ENCODE measurements at regions not wholly inside any gene's neighbourhood (a gene's known extent, or its start where the extent isn't known, plus 50 kb on each side); places are given as distances from the start of the nearest gene placed in this dataset.

DNA sequence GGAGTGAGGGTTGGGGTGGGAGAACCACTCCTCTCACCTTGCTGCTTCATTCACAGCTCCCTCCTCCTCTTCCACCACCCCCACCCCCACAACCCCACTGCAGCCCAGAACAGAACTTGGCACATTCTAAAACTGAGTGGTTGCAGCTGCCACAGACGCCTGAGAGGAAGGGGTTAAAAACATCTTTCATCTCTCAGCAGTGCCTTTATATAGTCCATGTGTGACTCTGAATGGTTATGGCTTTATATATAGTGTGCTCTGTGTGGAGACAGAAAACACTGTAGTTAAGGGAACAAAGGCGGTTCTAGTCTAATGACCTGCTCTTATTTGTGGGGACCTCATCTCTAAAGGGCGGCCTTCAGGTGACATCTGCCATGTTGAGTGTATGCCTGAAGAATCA, 144.8 kb downstream of the BCOR start:
- H3K4me2 ChIP-seq (ENCODE audit: low read length): peak overlapping the region; percentile 72; the same call in 1 of the 2 replicates
- H3K27ac ChIP-seq (ENCODE audit: low read depth, low read length): no peak overlapping the region
- H3K79me2 ChIP-seq (ENCODE audit: insufficient read depth, low read length): no peaks in the 10 kb centered on the region
- DNase-seq (ENCODE audit: low read depth, low spot score) (no peak), ATAC-seq (no peak)
- intact Hi-C loops (cut with micrococcal nuclease): no loop called here
- ChIA-PET RAD21 (ENCODE audit: low non-redundant PET in 1 of 2, low total read pairs in 2 of 2, uncharacterized antibody in 2 of 2, unreplicated experiment in 2 of 2) (no interaction called here), POLR2A (no interaction called here), CTCF (no interaction called here)
- peaks cover 23 to 31% of the 10 kb centered on the region in 2 experiments for H3K4me1 ChIP-seq (ENCODE audit: control insufficient read depth in 1 of 2, insufficient read depth in 2 of 2, low read length in 2 of 2)
- no peak overlapping the region for H2AFZ ChIP-seq (ENCODE audit: low read depth, low read length, poor library complexity, severe bottlenecking)
- TF ChIP-seq EGR1 (IDR thresholded peaks at IDR 0.05; ENCODE audit: low read depth) (no peak), EZH2 (IDR thresholded peaks at IDR 0.05) (no peak), ZNF274 (IDR thresholded peaks at IDR 0.05; ENCODE audit: low read depth, low read length) (no peak), SRF (IDR thresholded peaks at IDR 0.05; ENCODE audit: low read depth) (no peak), RAD21 (IDR thresholded peaks at IDR 0.05; ENCODE audit: low read depth) (no peak), ELF1 (IDR thresholded peaks at IDR 0.05; ENCODE audit: borderline replicate concordance, low read depth) (no peak), EZH2phosphoT487 (IDR thresholded peaks at IDR 0.05; ENCODE audit: borderline replicate concordance) (no peak), SIN3A (IDR thresholded peaks at IDR 0.05; ENCODE audit: low read depth) (no peak), POLR2AphosphoS5 (IDR thresholded peaks at IDR 0.05; ENCODE audit: low read depth, low read length) (no peak), ZFX (IDR thresholded peaks at IDR 0.05) (no peak), CBX3 (IDR thresholded peaks at IDR 0.05; ENCODE audit: low read depth) (no peak), POLR2A (IDR thresholded peaks at IDR 0.05; ENCODE audit: borderline replicate concordance, extremely low read depth, insufficient read depth, insufficient read length) (no peak), TCF7L2 (IDR thresholded peaks at IDR 0.05; ENCODE audit: borderline replicate concordance, extremely low read depth, insufficient read depth, insufficient read length) (no peak)
- TF ChIP-seq, protein P1, sequence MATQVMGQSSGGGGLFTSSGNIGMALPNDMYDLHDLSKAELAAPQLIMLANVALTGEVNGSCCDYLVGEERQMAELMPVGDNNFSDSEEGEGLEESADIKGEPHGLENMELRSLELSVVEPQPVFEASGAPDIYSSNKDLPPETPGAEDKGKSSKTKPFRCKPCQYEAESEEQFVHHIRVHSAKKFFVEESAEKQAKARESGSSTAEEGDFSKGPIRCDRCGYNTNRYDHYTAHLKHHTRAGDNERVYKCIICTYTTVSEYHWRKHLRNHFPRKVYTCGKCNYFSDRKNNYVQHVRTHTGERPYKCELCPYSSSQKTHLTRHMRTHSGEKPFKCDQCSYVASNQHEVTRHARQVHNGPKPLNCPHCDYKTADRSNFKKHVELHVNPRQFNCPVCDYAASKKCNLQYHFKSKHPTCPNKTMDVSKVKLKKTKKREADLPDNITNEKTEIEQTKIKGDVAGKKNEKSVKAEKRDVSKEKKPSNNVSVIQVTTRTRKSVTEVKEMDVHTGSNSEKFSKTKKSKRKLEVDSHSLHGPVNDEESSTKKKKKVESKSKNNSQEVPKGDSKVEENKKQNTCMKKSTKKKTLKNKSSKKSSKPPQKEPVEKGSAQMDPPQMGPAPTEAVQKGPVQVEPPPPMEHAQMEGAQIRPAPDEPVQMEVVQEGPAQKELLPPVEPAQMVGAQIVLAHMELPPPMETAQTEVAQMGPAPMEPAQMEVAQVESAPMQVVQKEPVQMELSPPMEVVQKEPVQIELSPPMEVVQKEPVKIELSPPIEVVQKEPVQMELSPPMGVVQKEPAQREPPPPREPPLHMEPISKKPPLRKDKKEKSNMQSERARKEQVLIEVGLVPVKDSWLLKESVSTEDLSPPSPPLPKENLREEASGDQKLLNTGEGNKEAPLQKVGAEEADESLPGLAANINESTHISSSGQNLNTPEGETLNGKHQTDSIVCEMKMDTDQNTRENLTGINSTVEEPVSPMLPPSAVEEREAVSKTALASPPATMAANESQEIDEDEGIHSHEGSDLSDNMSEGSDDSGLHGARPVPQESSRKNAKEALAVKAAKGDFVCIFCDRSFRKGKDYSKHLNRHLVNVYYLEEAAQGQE (IDR thresholded peaks at IDR 0.05; ENCODE audit: low read depth): no peak
- TF ChIP-seq, protein P2, sequence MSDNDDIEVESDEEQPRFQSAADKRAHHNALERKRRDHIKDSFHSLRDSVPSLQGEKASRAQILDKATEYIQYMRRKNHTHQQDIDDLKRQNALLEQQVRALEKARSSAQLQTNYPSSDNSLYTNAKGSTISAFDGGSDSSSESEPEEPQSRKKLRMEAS (IDR thresholded peaks at IDR 0.05): no peak
- TF ChIP-seq, protein P3, sequence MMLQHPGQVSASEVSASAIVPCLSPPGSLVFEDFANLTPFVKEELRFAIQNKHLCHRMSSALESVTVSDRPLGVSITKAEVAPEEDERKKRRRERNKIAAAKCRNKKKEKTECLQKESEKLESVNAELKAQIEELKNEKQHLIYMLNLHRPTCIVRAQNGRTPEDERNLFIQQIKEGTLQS (IDR thresholded peaks at IDR 0.05): no peak
- TF ChIP-seq, protein P4, sequence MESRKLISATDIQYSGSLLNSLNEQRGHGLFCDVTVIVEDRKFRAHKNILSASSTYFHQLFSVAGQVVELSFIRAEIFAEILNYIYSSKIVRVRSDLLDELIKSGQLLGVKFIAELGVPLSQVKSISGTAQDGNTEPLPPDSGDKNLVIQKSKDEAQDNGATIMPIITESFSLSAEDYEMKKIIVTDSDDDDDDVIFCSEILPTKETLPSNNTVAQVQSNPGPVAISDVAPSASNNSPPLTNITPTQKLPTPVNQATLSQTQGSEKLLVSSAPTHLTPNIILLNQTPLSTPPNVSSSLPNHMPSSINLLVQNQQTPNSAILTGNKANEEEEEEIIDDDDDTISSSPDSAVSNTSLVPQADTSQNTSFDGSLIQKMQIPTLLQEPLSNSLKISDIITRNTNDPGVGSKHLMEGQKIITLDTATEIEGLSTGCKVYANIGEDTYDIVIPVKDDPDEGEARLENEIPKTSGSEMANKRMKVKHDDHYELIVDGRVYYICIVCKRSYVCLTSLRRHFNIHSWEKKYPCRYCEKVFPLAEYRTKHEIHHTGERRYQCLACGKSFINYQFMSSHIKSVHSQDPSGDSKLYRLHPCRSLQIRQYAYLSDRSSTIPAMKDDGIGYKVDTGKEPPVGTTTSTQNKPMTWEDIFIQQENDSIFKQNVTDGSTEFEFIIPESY (IDR thresholded peaks at IDR 0.05; ENCODE audit: extremely low read depth, insufficient replicate concordance, low read length): no peak
- no peaks in the 10 kb centered on the region for H4K20me1 ChIP-seq (ENCODE audit: insufficient read depth)
- BruUV-seq (replicated peaks): no TSS peak
- no peak overlapping the region for H3K9ac ChIP-seq (ENCODE audit: low read length)
- no peak overlapping the region for H3K4me3 ChIP-seq (replicated peaks in 1 of 2; ENCODE audit: low read depth in 1 of 2, low read length in 2 of 2)
- H3K27me3 ChIP-seq (ENCODE audit: insufficient read depth, low read length): no peaks in the 10 kb centered on the region
- no peaks in the 10 kb centered on the region for H3K9me2 ChIP-seq (ENCODE audit: insufficient read depth)
- H3K36me3 ChIP-seq (ENCODE audit: control insufficient read depth in 1 of 2, insufficient read depth in 2 of 2, low read length in 2 of 2): no peaks in the 10 kb centered on the region
- H3K9me3 ChIP-seq (ENCODE audit: control insufficient read depth in 1 of 2, insufficient read depth in 1 of 2, low read depth in 1 of 2, low read length in 2 of 2): no peaks in the 10 kb centered on the region

Measured in HCT116 (cell line).